ENCODE measurements at regions not wholly inside any gene's neighbourhood (a gene's known extent, or its start where the extent isn't known, plus 50 kb on each side); places are given as distances from the start of the nearest gene placed in this dataset.

GRCh38 chr13:110055089-110055488 lies 251.9 kb downstream of the COL4A1 start:
- peaks cover 0 to 24% of the 10 kb centered on the region in 2 donors for H3K36me3 ChIP-seq
- H3K4me3 ChIP-seq: no peak overlapping the region
- peaks cover 0 to 41% of the 10 kb centered on the region in 2 donors for H3K9me3 ChIP-seq
- TF ChIP-seq, protein P1, sequence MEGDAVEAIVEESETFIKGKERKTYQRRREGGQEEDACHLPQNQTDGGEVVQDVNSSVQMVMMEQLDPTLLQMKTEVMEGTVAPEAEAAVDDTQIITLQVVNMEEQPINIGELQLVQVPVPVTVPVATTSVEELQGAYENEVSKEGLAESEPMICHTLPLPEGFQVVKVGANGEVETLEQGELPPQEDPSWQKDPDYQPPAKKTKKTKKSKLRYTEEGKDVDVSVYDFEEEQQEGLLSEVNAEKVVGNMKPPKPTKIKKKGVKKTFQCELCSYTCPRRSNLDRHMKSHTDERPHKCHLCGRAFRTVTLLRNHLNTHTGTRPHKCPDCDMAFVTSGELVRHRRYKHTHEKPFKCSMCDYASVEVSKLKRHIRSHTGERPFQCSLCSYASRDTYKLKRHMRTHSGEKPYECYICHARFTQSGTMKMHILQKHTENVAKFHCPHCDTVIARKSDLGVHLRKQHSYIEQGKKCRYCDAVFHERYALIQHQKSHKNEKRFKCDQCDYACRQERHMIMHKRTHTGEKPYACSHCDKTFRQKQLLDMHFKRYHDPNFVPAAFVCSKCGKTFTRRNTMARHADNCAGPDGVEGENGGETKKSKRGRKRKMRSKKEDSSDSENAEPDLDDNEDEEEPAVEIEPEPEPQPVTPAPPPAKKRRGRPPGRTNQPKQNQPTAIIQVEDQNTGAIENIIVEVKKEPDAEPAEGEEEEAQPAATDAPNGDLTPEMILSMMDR (IDR thresholded peaks at IDR 0.05): no peak
- no peaks in the 10 kb centered on the region for H3K27me3 ChIP-seq
- H3K27ac ChIP-seq: no peak overlapping the region
- H3K4me1 ChIP-seq: peaks cover 0 to 12% of the 10 kb centered on the region in 2 donors
- intact Hi-C loops (cut with DNase I): loop anchor here (5.0 to 10.0 kb wide), 3 partner anchors 33 to 660 kb away; partner anchors contain the start of gene ING1
- no peak for DNase-seq (ENCODE audit: low spot score in 2 of 2)

DNA sequence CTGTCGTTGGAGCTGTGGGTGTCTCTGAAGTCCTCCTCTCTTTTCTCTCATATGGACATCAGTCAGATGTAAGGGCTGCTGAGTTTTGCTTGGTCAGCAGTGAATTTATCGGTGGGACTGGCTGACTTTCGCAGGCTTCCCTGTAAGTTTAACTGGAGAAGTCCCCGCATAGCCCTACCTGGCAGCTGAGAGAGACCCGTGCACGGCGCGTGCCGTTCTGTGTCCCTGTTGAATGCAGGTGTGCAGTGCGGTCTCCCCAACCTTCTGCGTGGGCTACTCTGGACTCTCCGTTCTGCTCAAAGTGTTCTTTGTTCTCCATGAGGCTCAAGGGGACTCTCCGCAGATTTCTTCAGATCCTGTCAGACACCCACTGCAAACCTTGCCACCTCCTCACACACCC lies 252.9 kb downstream of the COL4A1 start:
- peaks cover 0 to 24% of the 10 kb centered on the region in 2 donors for H3K36me3 ChIP-seq

GRCh38 chr13:110047496-110047895 lies 259.5 kb downstream of the COL4A1 start:
- TF ChIP-seq, protein P1 (IDR thresholded peaks at IDR 0.05): no peak
- peak overlapping the region; percentile 51 to 72 for H3K27ac ChIP-seq
- peaks cover 0 to 14% of the 10 kb centered on the region in 2 donors for H3K9me3 ChIP-seq
- H3K4me1 ChIP-seq: peaks cover 0 to 8% of the 10 kb centered on the region in 2 donors
- no peaks in the 10 kb centered on the region for H3K27me3 ChIP-seq
- DNase-seq (ENCODE audit: low spot score in 2 of 2): peak in 1 of 2 donors; percentile 87
- intact Hi-C loops (cut with DNase I): no loop called here
- H3K36me3 ChIP-seq: peaks cover 0 to 7% of the 10 kb centered on the region in 2 donors
- no peak overlapping the region for H3K4me3 ChIP-seq

More for the DNA sequence above, 252.9 kb downstream of the COL4A1 start:
- TF ChIP-seq, protein P1 (IDR thresholded peaks at IDR 0.05): no peak
- Histone ChIP-seq H3K27me3 (no peaks in the 10 kb centered on the region), H3K27ac (no peak overlapping the region), H3K9me3 (peaks cover 0 to 48% of the 10 kb centered on the region in 2 donors), H3K4me3 (no peak overlapping the region), H3K4me1 (peaks cover 0 to 12% of the 10 kb centered on the region in 2 donors)
- DNase-seq (ENCODE audit: low spot score in 2 of 2): no peak
- intact Hi-C loops (cut with DNase I): loop anchor here (10.0 kb wide), 1 partner anchor 661 kb away; the partner anchor contains the start of gene ING1

DNA sequence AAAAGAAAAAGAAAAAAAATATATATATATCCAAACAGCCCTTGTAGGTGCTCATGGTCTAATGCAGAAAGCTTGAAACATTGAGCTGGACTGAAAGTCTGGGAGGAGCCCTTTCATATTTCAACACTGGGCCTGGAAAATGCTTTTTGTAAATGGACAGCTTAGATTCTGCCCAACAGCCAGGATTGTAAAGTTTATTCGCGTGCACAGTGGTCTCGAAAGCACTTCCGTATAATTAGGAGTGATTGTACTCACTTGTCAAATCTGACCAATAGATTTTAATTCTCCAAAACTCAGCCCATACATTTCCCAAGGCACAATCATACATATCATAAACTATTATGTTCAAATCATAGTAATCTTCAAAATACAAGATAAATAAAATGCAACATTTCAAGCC lies 260.1 kb downstream of the COL4A1 start:
- no peak overlapping the region for H3K4me3 ChIP-seq
- peaks cover 0 to 14% of the 10 kb centered on the region in 2 donors for H3K9me3 ChIP-seq
- intact Hi-C loops (cut with DNase I): no loop called here
- TF ChIP-seq, protein P1 (IDR thresholded peaks at IDR 0.05): no peak
- DNase-seq (ENCODE audit: low spot score in 2 of 2): no peak
- H3K27ac ChIP-seq: peak overlapping the region; percentile 51 to 72
- H3K27me3 ChIP-seq: no peaks in the 10 kb centered on the region
- H3K36me3 ChIP-seq: peaks cover 0 to 7% of the 10 kb centered on the region in 2 donors
- H3K4me1 ChIP-seq: peaks cover 0 to 8% of the 10 kb centered on the region in 2 donors

- H3K36me3 ChIP-seq: peaks cover 0 to 7% of the 10 kb centered on the region in 2 donors
- TF ChIP-seq, protein P1 (IDR thresholded peaks at IDR 0.05): no peak
- no peak overlapping the region for H3K4me3 ChIP-seq
- peaks cover 0 to 10% of the 10 kb centered on the region in 2 donors for H3K9me3 ChIP-seq
- intact Hi-C loops (cut with DNase I): no loop called here
- peaks cover 0 to 8% of the 10 kb centered on the region in 2 donors for H3K4me1 ChIP-seq
- H3K27ac ChIP-seq: no peak overlapping the region
- DNase-seq (ENCODE audit: low spot score in 2 of 2): no peak
- H3K27me3 ChIP-seq: no peaks in the 10 kb centered on the region
Measured at GRCh38 chr13:110045919-110046318, 259.5 kb upstream of the IRS2 start.

All from ascending aorta (tissue), 2 donors.